ENCODE measurements at regions not wholly inside any gene's neighbourhood (a gene's known extent, or its start where the extent isn't known, plus 50 kb on each side); places are given as distances from the start of the nearest gene placed in this dataset.

DNA sequence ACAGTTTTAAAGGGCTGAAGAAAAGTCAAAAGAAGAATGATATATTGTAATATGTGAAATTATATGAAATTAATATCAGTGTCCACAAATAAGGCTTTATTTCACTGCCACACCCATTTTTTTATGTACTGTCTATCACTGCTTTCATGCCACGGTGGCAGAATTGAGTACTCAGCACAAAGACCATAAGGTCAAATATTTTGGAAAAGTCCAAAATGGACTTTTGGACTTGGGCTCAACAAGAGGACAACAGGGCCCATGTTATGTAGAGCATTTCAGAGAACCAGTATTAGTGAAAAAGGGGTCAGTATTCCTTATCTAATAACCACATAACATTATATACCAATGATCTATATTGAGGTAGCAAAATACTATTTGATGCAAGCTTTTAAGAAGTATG lies 427.2 kb downstream of the EPHA4 start:
- Mint-ChIP-seq H3K27ac (no peak overlapping the region), H3K4me1 (ENCODE audit: low read depth) (no peaks in the 10 kb centered on the region), H3K9me3 (no peaks in the 10 kb centered on the region), H3K4me3 (no peak overlapping the region), H3K36me3 (ENCODE audit: low read depth) (no peaks in the 10 kb centered on the region), H3K27me3 (no peaks in the 10 kb centered on the region)
- DNase-seq: no peak

DNA sequence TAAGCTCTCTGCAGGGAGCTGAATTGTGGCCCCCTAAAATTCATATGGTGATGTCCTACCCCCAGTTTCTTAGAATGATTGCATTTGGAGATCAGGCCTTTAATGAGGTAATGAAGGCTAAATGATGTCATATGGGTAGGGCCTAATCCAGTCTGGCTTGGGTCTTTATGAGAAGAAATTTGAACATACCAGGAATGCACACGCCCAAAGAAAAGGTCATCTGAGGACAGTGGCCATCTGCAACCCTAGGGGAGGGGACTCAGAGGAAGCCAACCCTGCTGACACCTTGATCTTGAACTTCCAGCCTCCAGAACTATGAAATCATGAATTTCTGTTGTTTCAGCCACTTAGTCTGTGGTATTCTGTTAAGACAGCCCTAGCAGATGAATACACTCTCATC lies 426.7 kb downstream of the EPHA4 start:
- no peak for DNase-seq
- H3K27ac Mint-ChIP-seq: no peak overlapping the region

DNA sequence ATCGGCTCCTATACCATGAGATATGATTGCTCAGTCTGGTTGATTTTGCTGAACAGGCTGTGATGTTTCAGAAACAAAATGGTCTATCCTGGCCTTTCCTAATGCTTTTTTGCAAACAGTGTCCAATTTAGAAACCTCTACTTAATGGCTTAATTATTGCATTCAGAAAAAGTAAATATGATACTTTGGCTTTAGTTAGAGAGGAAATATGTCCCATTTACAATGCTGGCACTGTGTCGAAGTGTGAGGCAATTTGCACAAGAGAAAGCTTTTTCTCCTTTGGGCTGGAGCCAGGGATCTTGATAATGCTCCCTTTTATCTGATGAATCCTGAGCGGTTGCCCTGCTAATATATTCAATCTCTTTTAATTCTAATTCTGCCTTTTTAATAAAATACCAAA lies 418.9 kb downstream of the EPHA4 start:
- no peaks in the 10 kb centered on the region for H3K4me1 Mint-ChIP-seq (ENCODE audit: low read depth)
- H3K36me3 Mint-ChIP-seq (ENCODE audit: low read depth): no peaks in the 10 kb centered on the region
- H3K4me3 Mint-ChIP-seq: no peak overlapping the region
- H3K27ac Mint-ChIP-seq: no peak overlapping the region
- no peaks in the 10 kb centered on the region for H3K27me3 Mint-ChIP-seq
- DNase-seq: no peak
- no peaks in the 10 kb centered on the region for H3K9me3 Mint-ChIP-seq

More for the DNA sequence above, 426.7 kb downstream of the EPHA4 start:
- no peaks in the 10 kb centered on the region for H3K27me3 Mint-ChIP-seq
- H3K36me3 Mint-ChIP-seq (ENCODE audit: low read depth): no peaks in the 10 kb centered on the region
- no peaks in the 10 kb centered on the region for H3K9me3 Mint-ChIP-seq
- H3K4me3 Mint-ChIP-seq: no peak overlapping the region
- no peaks in the 10 kb centered on the region for H3K4me1 Mint-ChIP-seq (ENCODE audit: low read depth)

DNA sequence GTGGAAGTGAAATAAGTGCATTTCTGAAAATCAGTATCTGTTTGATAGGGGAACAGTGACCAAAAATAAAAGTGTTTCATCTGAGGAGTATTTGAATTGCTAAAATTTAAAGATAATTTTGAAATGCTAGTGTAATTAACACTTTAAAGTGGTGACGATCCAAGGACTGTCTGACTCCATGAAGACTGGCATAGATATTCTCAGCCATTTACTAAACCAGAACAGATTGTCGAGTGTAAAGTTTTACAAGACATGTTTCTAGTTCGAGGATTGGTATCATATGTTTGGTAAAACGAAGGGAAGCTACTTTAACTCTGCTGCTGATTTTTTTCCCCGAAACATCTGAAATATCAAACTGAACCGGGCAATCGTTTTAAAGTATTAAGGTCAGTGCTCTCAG lies 417.9 kb downstream of the EPHA4 start:
- Mint-ChIP-seq H3K4me3 (no peak overlapping the region), H3K27me3 (no peaks in the 10 kb centered on the region), H3K4me1 (ENCODE audit: low read depth) (no peaks in the 10 kb centered on the region), H3K27ac (no peak overlapping the region), H3K36me3 (ENCODE audit: low read depth) (no peaks in the 10 kb centered on the region), H3K9me3 (no peaks in the 10 kb centered on the region)
- DNase-seq: no peak

DNA sequence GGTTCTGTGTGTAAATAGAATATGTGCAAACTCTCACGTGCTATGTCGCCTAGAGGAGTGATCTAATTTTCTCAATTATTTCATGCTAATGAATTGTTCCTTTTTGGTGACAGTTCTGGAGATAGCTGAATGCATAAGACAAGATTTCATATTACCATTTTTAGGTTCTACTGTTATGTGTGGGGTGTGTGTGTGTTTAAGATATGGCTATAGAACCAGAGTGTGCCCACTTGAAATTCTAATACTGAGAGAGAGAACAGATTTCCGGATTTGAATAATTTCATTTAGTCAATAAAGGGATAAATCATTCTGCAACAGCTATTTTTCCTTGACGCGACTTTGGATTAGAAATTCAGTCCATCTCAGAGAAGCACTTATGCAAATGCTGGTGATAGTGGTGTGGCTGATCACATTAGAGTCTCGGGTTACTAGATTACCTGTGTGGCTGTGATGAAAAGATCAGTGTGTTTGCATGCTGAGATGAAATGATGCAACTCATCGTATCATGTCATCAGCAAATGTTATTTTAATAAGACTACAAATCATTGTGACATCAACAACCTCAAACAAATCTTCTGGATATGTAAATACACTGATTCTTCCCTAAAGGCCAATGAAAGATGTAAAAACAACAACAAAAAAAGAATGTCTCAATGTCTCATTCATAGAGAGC lies 415.9 kb downstream of the EPHA4 start:
- H3K9me3 Mint-ChIP-seq: no peaks in the 10 kb centered on the region
- no peaks in the 10 kb centered on the region for H3K4me1 Mint-ChIP-seq (ENCODE audit: low read depth)
- H3K27ac Mint-ChIP-seq: no peak overlapping the region
- H3K27me3 Mint-ChIP-seq: no peaks in the 10 kb centered on the region
- no peak for DNase-seq
- H3K36me3 Mint-ChIP-seq (ENCODE audit: low read depth): no peaks in the 10 kb centered on the region
- H3K4me3 Mint-ChIP-seq: no peak overlapping the region

DNA sequence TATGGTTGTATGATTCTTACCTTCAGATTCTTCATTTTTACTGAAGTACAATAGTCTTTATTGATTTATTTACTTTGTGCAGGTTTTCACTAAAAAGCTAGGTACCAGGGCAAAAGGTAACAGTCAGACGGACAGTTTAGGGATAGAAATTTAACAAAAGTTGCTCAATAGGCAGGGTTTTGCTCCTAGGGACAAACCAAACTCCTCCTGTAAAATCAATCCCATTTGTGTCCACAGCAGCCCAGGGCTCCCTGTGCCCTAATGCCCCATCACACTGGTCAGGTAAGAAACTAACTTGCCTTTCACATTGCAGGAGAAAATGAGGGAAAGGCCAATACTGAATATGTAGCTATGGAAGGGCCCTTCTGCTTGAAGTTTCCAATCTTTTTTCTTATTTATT lies 410.9 kb downstream of the EPHA4 start:
- Mint-ChIP-seq H3K27ac (no peak overlapping the region), H3K9me3 (no peaks in the 10 kb centered on the region), H3K4me1 (ENCODE audit: low read depth) (no peaks in the 10 kb centered on the region), H3K36me3 (ENCODE audit: low read depth) (no peaks in the 10 kb centered on the region), H3K4me3 (no peak overlapping the region), H3K27me3 (no peaks in the 10 kb centered on the region)
- no peak for DNase-seq

DNA sequence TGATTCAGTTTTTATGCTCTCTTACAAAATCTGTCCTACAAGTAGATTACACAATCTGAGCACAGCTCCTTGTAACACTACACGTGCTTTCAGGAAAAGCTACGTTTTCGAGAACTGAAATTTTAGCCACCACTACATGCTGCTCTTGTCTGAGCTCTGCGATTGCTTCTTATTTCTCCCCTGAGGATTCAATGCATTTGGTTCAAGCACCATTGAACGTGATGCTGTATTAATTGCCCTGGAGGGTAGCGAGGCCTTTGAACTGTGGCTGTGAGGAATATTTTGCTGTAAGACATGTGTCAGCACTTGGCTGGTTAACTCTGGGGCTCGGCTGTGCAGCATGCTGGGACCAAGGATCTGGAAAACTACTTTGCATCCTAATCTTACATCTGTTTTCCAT lies 405.8 kb downstream of the EPHA4 start:
- no peaks in the 10 kb centered on the region for H3K36me3 Mint-ChIP-seq (ENCODE audit: low read depth)
- no peak overlapping the region for H3K4me3 Mint-ChIP-seq
- H3K27me3 Mint-ChIP-seq: no peaks in the 10 kb centered on the region
- no peak overlapping the region for H3K27ac Mint-ChIP-seq
- no peak for DNase-seq
- no peaks in the 10 kb centered on the region for H3K4me1 Mint-ChIP-seq (ENCODE audit: low read depth)
- no peaks in the 10 kb centered on the region for H3K9me3 Mint-ChIP-seq

DNA sequence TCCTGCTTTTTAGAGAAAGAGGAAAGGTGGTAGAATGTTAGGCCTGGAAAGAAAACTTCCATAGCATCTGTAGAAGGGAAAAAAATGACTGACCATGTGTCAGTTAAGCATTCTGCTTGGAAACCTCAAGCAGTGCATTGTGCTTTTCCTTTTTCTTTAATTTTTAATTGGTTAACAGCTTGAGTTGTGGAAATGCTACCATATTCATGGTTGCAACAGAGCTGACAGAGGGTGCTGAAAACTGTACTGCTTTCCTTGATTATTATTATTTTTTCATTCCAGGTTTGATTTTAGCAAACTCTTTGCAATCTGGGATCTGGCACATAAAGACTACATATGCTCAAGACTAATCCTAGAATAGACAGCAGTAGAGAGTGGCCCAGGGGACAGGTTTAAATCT lies 404.5 kb downstream of the EPHA4 start:
- Mint-ChIP-seq H3K9me3 (no peaks in the 10 kb centered on the region), H3K4me1 (ENCODE audit: low read depth) (no peaks in the 10 kb centered on the region), H3K27me3 (no peaks in the 10 kb centered on the region), H3K27ac (no peak overlapping the region), H3K4me3 (no peak overlapping the region), H3K36me3 (ENCODE audit: low read depth) (no peaks in the 10 kb centered on the region)
- DNase-seq: no peak

DNA sequence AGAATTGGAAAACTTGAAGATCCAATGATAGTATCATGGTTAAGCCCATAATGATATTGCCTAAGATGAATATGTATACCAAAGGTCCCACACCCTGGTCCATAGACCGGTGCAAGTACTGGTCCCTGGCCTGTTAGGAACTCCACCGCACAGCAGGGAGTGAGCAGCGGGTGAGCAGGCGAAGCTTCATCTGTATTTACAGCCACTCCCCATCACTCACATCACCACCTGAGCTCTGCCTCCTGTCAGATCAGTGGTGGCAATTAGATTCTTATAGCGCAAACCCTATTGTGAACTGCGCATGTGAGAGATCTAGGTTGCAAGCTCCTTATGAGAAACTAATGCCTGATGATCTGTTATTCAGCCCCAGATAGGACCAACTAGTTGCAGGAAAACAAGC lies 402.4 kb downstream of the EPHA4 start:
- no peak overlapping the region for H3K4me3 Mint-ChIP-seq
- no peaks in the 10 kb centered on the region for H3K9me3 Mint-ChIP-seq
- DNase-seq: no peak
- no peak overlapping the region for H3K27ac Mint-ChIP-seq
- H3K27me3 Mint-ChIP-seq: no peaks in the 10 kb centered on the region
- H3K4me1 Mint-ChIP-seq (ENCODE audit: low read depth): no peaks in the 10 kb centered on the region
- H3K36me3 Mint-ChIP-seq (ENCODE audit: low read depth): no peaks in the 10 kb centered on the region

DNA sequence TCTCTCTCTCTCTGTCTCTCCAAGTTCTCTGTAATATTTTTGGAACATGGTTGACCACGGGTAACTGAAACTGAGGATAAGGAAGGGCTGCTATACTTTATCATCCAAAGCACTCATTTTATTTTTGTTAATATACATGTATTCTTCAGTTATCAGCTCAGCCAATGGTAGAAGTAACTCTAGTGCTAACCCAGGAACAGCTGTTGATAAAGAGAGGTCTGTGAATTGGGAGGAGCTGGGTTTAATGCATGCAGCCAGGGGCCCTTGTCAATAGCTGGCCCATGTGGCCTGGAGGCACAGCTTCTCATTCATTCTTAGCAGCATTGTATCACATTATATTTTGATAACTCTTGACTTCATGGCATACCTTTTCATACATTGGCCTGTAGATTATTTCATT lies 401.6 kb downstream of the EPHA4 start:
- no peak for DNase-seq
- Mint-ChIP-seq H3K4me1 (ENCODE audit: low read depth) (no peaks in the 10 kb centered on the region), H3K9me3 (no peaks in the 10 kb centered on the region), H3K27ac (no peak overlapping the region), H3K4me3 (no peak overlapping the region), H3K27me3 (no peaks in the 10 kb centered on the region), H3K36me3 (ENCODE audit: low read depth) (no peaks in the 10 kb centered on the region)

DNA sequence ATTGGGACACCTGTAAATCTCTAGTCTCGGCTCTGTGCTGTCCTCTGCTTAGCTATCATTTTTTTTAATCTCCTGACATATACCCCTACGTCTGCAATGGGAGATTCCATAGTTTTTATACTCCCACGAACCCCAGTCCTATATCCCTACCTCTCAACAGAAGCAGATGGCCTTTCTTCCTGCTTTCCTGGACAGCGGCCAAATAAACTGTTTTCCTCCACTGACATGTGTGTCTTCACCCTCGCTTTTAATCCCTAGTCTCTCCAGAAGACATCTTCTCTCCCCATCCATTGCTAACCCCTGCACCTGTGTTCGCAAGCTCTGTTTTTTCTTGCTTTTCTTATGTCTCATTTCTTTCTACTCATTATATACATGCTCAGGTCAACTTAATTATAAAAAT lies 395.4 kb downstream of the EPHA4 start:
- Mint-ChIP-seq H3K36me3 (ENCODE audit: low read depth) (no peaks in the 10 kb centered on the region), H3K27me3 (no peaks in the 10 kb centered on the region), H3K4me1 (ENCODE audit: low read depth) (no peaks in the 10 kb centered on the region), H3K27ac (no peak overlapping the region), H3K9me3 (no peaks in the 10 kb centered on the region), H3K4me3 (no peak overlapping the region)
- no peak for DNase-seq

DNA sequence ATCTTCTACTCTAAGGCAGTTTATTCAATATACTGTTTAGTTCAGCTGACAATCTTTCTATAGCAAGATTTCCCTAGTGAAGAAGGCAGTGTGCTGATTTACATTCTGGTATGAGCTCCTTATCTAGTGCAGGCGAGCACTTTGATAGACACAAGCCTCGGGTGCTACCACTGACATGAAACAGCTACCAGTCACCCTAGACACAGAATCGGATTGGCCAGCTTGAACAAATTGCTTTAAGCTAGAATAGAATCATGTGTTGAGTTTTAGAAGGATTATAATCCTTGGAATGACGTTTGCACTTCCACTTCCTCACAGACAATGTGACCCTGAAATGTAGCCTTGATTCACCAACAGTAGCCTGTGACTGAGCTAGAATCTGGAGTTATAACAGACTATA lies 394.0 kb downstream of the EPHA4 start:
- Mint-ChIP-seq H3K4me1 (ENCODE audit: low read depth) (no peaks in the 10 kb centered on the region), H3K27ac (no peak overlapping the region), H3K27me3 (no peaks in the 10 kb centered on the region), H3K9me3 (no peaks in the 10 kb centered on the region), H3K36me3 (ENCODE audit: low read depth) (no peaks in the 10 kb centered on the region), H3K4me3 (no peak overlapping the region)
- no peak for DNase-seq

DNA sequence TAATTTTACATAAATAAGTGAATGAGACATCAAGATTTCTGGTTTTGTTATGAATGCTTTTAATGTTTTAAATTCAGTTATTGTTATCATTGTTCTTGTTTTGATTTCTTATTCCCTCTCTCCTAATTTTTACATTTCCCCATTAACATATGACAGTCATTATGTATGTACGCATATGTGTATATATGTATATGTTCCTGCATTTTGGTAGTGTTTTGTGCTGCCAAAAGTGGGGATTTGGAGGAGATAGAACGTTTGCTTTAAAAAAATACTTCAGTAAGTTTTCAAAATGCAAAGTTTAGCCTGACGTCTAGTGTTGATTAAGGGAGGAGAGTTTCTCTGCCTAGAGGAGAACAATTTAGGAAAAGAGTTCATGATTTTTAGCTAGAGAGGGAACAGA lies 385.2 kb downstream of the EPHA4 start:
- H3K36me3 Mint-ChIP-seq (ENCODE audit: low read depth): no peaks in the 10 kb centered on the region
- H3K9me3 Mint-ChIP-seq: no peaks in the 10 kb centered on the region
- no peak overlapping the region for H3K27ac Mint-ChIP-seq
- DNase-seq: no peak
- H3K27me3 Mint-ChIP-seq: peaks cover 7% of the 10 kb centered on the region
- H3K4me3 Mint-ChIP-seq: no peak overlapping the region
- no peaks in the 10 kb centered on the region for H3K4me1 Mint-ChIP-seq (ENCODE audit: low read depth)

DNA sequence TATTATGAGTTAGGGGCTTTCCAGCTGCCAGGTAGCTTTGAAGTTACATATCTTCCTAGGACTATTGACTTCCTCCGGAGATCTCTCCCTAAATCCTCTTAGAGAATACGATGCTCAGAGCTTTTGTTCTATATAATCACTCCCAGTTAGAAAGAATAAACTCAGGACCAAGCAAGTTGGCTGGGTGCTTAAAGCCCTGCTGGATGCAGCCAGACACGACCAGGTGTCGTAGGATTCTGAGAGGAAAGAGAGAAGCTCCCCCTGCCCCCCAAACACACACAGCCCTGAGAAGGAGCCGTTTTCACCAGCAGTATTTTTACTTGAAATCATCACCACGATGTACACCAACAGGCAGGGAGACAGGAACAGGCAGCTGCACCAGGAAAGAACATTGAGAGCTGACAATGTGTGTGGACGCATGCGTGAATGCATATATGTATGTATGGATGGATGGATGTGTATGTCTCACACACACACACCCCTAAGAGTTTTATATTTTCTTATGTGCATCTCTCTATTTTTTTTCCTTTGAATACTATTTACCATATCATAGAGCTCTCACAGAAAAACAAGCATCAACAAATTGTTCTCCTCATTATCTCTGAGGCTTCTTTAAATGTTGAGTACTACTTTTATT lies 382.6 kb downstream of the EPHA4 start:
- H3K4me3 Mint-ChIP-seq: no peak overlapping the region
- DNase-seq: no peak
- H3K27ac Mint-ChIP-seq: no peak overlapping the region
- H3K9me3 Mint-ChIP-seq: no peaks in the 10 kb centered on the region
- peaks cover 7% of the 10 kb centered on the region for H3K27me3 Mint-ChIP-seq
- no peaks in the 10 kb centered on the region for H3K4me1 Mint-ChIP-seq (ENCODE audit: low read depth)
- no peaks in the 10 kb centered on the region for H3K36me3 Mint-ChIP-seq (ENCODE audit: low read depth)

DNA sequence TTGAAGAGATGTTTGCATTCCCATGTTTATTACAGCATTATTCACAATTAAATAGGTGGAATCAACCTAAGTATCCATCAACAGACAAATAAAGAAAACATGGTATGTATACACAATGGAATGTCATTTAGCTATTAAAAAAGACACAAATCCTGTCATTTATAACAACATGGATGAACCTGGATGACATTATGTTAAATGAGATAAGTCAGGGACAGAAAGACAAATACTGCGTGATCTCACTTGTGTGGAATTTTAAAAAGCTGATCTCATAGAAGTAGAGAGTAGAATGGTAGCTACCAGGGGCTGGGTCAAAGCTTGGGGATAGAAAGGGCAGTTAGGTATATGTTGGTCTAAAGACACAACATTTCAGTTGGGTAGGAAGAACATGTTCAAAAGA lies 376.3 kb downstream of the EPHA4 start:
- no peak overlapping the region for H3K27ac Mint-ChIP-seq
- H3K4me3 Mint-ChIP-seq: no peak overlapping the region
- H3K27me3 Mint-ChIP-seq: no peaks in the 10 kb centered on the region
- DNase-seq: no peak
- H3K4me1 Mint-ChIP-seq (ENCODE audit: low read depth): no peaks in the 10 kb centered on the region
- no peaks in the 10 kb centered on the region for H3K9me3 Mint-ChIP-seq
- no peaks in the 10 kb centered on the region for H3K36me3 Mint-ChIP-seq (ENCODE audit: low read depth)

Measured in activated T-cell treated with anti-CD3 and anti-CD28 coated beads, Interleukin-2, amount 50 U/mL, for 24 hours (primary cell).